ENCODE measurements at regions not wholly inside any gene's neighbourhood (a gene's known extent, or its start where the extent isn't known, plus 50 kb on each side); places are given as distances from the start of the nearest gene placed in this dataset.
A peak's percentile ranks its signal among the peaks of the same experiment; 100 is the strongest.

DNA sequence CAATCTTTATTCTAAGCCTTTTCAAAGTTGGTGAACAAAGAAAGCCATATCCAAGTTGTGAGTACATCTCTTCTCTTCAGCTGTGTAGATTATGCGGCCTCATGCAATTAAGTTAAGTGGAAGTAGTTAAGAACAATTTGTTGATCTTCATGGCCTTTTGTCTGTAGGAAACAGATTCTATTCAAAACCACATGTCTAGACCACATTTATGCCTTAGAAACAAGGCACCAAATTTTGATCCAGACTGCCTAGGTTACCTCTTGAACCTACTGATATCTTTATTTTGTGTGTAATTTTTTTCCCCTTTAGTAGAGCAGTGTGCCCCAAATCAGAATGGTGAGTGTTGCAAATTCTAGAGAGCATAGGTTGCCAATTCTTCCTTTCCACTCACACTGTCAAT, 101.6 kb upstream of the CERS6 start:
- Mint-ChIP-seq H3K4me3 (no peak overlapping the region), H3K27ac (no peak overlapping the region), H3K9me3 (peaks cover 8% of the 10 kb centered on the region), H3K36me3 (no peaks in the 10 kb centered on the region), H3K4me1 (peaks cover 20% of the 10 kb centered on the region), H3K27me3 (no peaks in the 10 kb centered on the region)
- no peak for DNase-seq

DNA sequence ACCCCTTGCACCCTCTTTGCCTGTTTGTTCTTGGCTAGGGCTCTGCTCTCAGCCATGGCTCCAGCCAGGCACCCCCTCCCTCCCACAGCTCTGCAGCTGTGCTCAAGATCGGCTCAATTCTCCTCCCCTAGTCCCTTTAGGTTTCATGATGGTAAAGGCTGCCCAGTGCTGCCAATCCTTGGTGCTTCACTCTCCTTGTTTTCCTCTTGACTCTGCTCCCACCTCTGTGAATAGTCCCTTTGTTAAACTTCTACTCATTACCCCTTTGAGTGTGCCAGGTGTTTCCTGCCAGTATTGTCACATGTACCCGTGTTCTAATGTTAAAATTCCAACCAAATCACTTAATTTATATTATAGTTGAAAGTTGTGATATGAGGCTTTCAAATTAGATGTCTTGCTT, 101.0 kb upstream of the CERS6 start:
- H3K9me3 Mint-ChIP-seq: peaks cover 8% of the 10 kb centered on the region
- peak overlapping the region; percentile 5 for H3K4me3 Mint-ChIP-seq
- no peaks in the 10 kb centered on the region for H3K27me3 Mint-ChIP-seq
- no peak overlapping the region for H3K27ac Mint-ChIP-seq
- DNase-seq: no peak
- no peaks in the 10 kb centered on the region for H3K36me3 Mint-ChIP-seq
- H3K4me1 Mint-ChIP-seq: peaks cover 20% of the 10 kb centered on the region

GRCh38 chr2:168355779-168356476, 100.1 kb upstream of the CERS6 start:
- peaks cover 8% of the 10 kb centered on the region for H3K9me3 Mint-ChIP-seq
- H3K27ac Mint-ChIP-seq: no peak overlapping the region
- H3K36me3 Mint-ChIP-seq: no peaks in the 10 kb centered on the region
- no peak overlapping the region for H3K4me3 Mint-ChIP-seq
- H3K4me1 Mint-ChIP-seq: peaks cover 20% of the 10 kb centered on the region
- H3K27me3 Mint-ChIP-seq: no peaks in the 10 kb centered on the region
- no peak for DNase-seq

GRCh38 chr2:168356477-168356835, 99.6 kb upstream of the CERS6 start:
- no peaks in the 10 kb centered on the region for H3K27me3 Mint-ChIP-seq
- DNase-seq: no peak
- no peak overlapping the region for H3K4me3 Mint-ChIP-seq
- no peaks in the 10 kb centered on the region for H3K36me3 Mint-ChIP-seq
- peaks cover 8% of the 10 kb centered on the region for H3K9me3 Mint-ChIP-seq
- H3K27ac Mint-ChIP-seq: no peak overlapping the region
- peaks cover 20% of the 10 kb centered on the region for H3K4me1 Mint-ChIP-seq

GRCh38 chr2:168357797-168358472, 98.1 kb upstream of the CERS6 start:
- no peaks in the 10 kb centered on the region for H3K27me3 Mint-ChIP-seq

GRCh38 chr2:168359082-168359481, 97.0 kb upstream of the CERS6 start:
- no peak overlapping the region for H3K4me3 Mint-ChIP-seq
- H3K27ac Mint-ChIP-seq: no peak overlapping the region
- no peaks in the 10 kb centered on the region for H3K36me3 Mint-ChIP-seq
- H3K27me3 Mint-ChIP-seq: no peaks in the 10 kb centered on the region
- H3K9me3 Mint-ChIP-seq: no peaks in the 10 kb centered on the region
- H3K4me1 Mint-ChIP-seq: peaks cover 18% of the 10 kb centered on the region
- DNase-seq: no peak

More at GRCh38 chr2:168357797-168358472, 98.1 kb upstream of the CERS6 start:
- Mint-ChIP-seq H3K27ac (no peak overlapping the region), H3K9me3 (peaks cover 8% of the 10 kb centered on the region), H3K36me3 (no peaks in the 10 kb centered on the region), H3K4me1 (peaks cover 20% of the 10 kb centered on the region), H3K4me3 (no peak overlapping the region)
- DNase-seq: no peak

GRCh38 chr2:168363347-168364092, 92.6 kb upstream of the CERS6 start:
- H3K36me3 Mint-ChIP-seq: no peaks in the 10 kb centered on the region
- H3K27me3 Mint-ChIP-seq: no peaks in the 10 kb centered on the region
- no peak overlapping the region for H3K4me3 Mint-ChIP-seq
- no peaks in the 10 kb centered on the region for H3K9me3 Mint-ChIP-seq
- H3K27ac Mint-ChIP-seq: no peak overlapping the region
- H3K4me1 Mint-ChIP-seq: no peaks in the 10 kb centered on the region
- no peak for DNase-seq

DNA sequence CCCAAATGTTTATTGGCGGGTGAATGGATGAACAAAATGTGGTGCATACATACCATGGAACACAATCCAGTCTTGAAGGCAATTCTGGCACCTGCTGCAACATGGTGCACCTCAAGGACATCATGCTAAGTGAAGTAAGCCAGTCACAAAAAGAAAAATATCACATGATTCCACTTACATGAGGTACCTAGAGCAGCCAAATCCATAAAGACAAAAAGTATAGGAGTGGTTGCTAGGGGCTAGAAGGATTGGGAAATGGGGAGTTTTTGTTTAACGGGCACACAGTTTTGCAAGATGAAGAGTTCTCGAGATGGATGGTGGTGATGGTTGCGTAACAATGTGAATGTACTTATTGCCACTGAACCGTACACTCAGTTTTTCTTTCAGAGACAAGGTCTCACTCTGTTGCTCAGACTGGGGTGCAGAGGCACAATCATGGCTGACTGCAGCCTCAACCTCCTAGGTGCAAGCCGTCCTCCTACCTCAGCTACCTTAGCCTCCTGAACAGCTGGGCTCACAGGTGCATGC, 90.9 kb upstream of the CERS6 start:
- Mint-ChIP-seq H3K36me3 (no peaks in the 10 kb centered on the region), H3K27me3 (no peaks in the 10 kb centered on the region), H3K4me1 (peaks cover 1% of the 10 kb centered on the region), H3K9me3 (no peaks in the 10 kb centered on the region), H3K27ac (no peak overlapping the region), H3K4me3 (no peak overlapping the region)
- DNase-seq: no peak

DNA sequence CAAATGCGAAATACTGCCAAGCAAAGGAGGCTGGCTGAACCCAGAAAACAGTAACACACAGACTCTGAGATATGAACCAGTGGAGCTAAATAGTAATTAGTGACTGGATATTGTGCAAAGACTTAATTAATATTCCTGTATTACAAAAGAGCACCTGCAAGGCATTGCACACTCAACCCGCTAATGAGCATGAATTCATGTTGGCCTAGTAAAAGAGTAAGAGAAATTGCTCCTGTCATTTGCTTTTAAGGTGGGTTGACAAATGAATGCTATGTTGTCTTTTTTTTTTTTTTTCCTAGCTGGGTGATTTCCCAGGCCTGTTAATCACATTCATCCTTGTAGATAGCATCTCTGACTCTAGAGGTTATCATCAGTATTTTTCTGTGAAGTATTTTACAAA, 87.0 kb upstream of the CERS6 start:
- Mint-ChIP-seq H3K4me3 (no peak overlapping the region), H3K9me3 (peaks cover 7% of the 10 kb centered on the region), H3K36me3 (peaks cover 3% of the 10 kb centered on the region), H3K27ac (no peak overlapping the region), H3K27me3 (no peaks in the 10 kb centered on the region), H3K4me1 (peaks cover 5% of the 10 kb centered on the region)
- no peak for DNase-seq

- Mint-ChIP-seq H3K4me1 (peaks cover 5% of the 10 kb centered on the region), H3K36me3 (peaks cover 3% of the 10 kb centered on the region), H3K9me3 (peaks cover 10% of the 10 kb centered on the region), H3K4me3 (no peak overlapping the region), H3K27ac (no peak overlapping the region), H3K27me3 (no peaks in the 10 kb centered on the region)
- DNase-seq: no peak
These were observed 84.6 kb upstream of the CERS6 start for GRCh38 chr2:168371273-168372019.

DNA sequence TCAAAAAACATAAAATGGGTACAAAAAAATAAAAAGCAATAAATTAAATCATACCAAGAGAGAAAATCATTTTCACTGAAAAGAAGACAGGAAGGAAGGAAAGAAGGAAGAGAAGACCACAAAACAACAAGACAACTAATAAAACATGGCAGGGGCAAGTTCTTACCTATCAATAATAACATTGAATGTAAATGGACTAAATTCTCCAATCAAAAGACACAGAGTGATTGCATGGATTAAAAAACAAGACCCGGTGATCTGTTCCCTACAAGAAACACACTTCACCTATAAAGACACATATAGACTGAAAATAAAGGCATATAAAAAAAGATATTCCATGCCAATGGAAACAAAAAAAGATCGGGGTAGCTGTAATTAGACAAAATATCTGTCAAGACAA, 82.6 kb upstream of the CERS6 start:
- DNase-seq: no peak
- H3K4me3 Mint-ChIP-seq: no peak overlapping the region
- no peaks in the 10 kb centered on the region for H3K27me3 Mint-ChIP-seq
- H3K9me3 Mint-ChIP-seq: peaks cover 13% of the 10 kb centered on the region
- no peak overlapping the region for H3K27ac Mint-ChIP-seq
- peaks cover 8% of the 10 kb centered on the region for H3K4me1 Mint-ChIP-seq
- peaks cover 3% of the 10 kb centered on the region for H3K36me3 Mint-ChIP-seq

- peaks cover 14% of the 10 kb centered on the region for H3K4me1 Mint-ChIP-seq
- no peak overlapping the region for H3K27ac Mint-ChIP-seq
- H3K27me3 Mint-ChIP-seq: no peaks in the 10 kb centered on the region
- H3K36me3 Mint-ChIP-seq: peaks cover 4% of the 10 kb centered on the region
- peaks cover 13% of the 10 kb centered on the region for H3K9me3 Mint-ChIP-seq
- no peak overlapping the region for H3K4me3 Mint-ChIP-seq
- DNase-seq: no peak
These were observed 80.8 kb upstream of the CERS6 start for GRCh38 chr2:168375195-168375798.

- Mint-ChIP-seq H3K27me3 (no peaks in the 10 kb centered on the region), H3K27ac (no peak overlapping the region), H3K4me3 (no peak overlapping the region), H3K4me1 (peaks cover 10% of the 10 kb centered on the region), H3K9me3 (peaks cover 10% of the 10 kb centered on the region), H3K36me3 (peaks cover 1% of the 10 kb centered on the region)
- peak; percentile 2 for DNase-seq
These were observed 77.0 kb upstream of the CERS6 start for GRCh38 chr2:168378960-168379669.

DNA sequence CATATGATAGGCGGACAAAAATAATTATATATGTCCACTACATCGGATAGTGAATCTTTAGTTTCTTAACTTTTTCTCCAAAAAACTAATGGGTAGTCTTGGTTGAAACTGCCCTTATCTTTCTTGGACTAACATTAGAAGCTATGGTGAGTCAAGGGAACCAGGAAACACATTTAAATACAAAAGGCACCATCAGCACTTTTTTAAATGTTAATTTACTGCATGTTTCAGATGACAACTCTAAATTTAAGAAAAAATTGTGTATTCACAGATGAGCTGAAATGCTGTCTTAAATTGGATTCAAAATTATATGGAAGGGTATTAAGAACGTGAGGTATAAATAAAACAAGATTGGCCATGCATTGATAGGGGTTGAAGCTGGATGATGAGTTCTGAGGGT, 75.6 kb upstream of the CERS6 start:
- Mint-ChIP-seq H3K27ac (no peak overlapping the region), H3K27me3 (no peaks in the 10 kb centered on the region), H3K9me3 (peaks cover 13% of the 10 kb centered on the region), H3K36me3 (peaks cover 1% of the 10 kb centered on the region), H3K4me1 (peaks cover 10% of the 10 kb centered on the region), H3K4me3 (no peak overlapping the region)
- DNase-seq: no peak

Data from activated naive CD8-positive, alpha-beta T cell treated with anti-CD3 and anti-CD28 coated beads for 36 hours (primary cell).